ENCODE measurements at regions not wholly inside any gene's neighbourhood (a gene's known extent, or its start where the extent isn't known, plus 50 kb on each side); places are given as distances from the start of the nearest gene placed in this dataset.

DNA sequence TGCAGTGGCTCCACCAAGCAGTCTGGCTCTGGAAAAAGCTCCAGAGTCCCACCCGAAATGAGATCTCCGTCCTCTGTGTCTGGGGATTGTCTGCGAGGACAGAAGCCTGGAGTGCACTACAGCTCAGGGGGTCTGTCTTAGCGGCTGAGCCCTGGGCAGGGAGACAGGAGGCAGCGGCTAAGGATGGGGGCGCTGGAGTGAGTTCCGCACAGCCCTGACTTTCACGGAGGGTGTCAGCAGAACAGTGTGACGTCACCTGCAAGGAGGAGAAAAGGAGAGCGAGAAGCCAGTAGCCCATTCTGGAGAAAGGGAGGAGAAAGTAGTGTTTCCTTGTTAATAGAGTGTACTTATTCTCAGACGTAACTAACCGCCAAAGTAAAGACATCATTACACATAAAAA, 97.6 kb downstream of the FAM50B start:
- no peak overlapping the region for H3K4me3 ChIP-seq
- H3K27ac ChIP-seq: no peak overlapping the region
- WGBS, 2 donors: 47 to 69% methylated on average over 9 to 12 of the region's 12 CpGs
- intact Hi-C loops (cut with DNase I): no loop called here
- TF ChIP-seq POLR2A (IDR thresholded peaks at IDR 0.05): no peak
- TF ChIP-seq, protein P1, sequence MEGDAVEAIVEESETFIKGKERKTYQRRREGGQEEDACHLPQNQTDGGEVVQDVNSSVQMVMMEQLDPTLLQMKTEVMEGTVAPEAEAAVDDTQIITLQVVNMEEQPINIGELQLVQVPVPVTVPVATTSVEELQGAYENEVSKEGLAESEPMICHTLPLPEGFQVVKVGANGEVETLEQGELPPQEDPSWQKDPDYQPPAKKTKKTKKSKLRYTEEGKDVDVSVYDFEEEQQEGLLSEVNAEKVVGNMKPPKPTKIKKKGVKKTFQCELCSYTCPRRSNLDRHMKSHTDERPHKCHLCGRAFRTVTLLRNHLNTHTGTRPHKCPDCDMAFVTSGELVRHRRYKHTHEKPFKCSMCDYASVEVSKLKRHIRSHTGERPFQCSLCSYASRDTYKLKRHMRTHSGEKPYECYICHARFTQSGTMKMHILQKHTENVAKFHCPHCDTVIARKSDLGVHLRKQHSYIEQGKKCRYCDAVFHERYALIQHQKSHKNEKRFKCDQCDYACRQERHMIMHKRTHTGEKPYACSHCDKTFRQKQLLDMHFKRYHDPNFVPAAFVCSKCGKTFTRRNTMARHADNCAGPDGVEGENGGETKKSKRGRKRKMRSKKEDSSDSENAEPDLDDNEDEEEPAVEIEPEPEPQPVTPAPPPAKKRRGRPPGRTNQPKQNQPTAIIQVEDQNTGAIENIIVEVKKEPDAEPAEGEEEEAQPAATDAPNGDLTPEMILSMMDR (IDR thresholded peaks at IDR 0.05): no peak
- no peaks in the 10 kb centered on the region for H3K27me3 ChIP-seq
- H3K36me3 ChIP-seq (replicated peaks in 1 of 2; ENCODE audit: insufficient read depth in 1 of 2, low read depth in 2 of 2): no peaks in the 10 kb centered on the region
- no peaks in the 10 kb centered on the region for H3K4me1 ChIP-seq
- no peak for DNase-seq
- H3K9me3 ChIP-seq: peaks cover 0 to 6% (median 0%) of the 10 kb centered on the region in 3 donors
- no peak for ATAC-seq

DNA sequence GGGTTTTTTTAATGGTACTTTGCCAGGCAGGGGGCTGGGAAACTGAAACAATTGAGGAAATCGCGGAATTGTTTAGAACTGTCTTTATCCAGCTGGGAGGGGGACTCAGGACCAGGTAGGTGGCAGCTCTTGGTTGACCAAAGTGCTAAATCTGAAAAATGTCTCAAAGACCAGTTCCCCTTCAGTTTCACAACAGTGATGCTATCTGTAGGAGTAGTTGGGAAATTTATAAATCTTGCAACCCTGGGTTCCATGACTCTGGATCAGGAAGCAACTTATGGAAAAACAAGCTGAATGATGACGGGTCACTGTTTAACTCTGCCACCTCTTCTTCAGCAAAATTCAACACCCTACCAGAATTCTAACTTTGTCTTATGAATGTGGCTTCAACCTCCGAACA, 99.7 kb downstream of the FAM50B start:
- no peak overlapping the region for H3K27ac ChIP-seq
- H3K9me3 ChIP-seq: peaks cover 0 to 6% (median 0%) of the 10 kb centered on the region in 3 donors
- H3K4me3 ChIP-seq: no peak overlapping the region
- H3K36me3 ChIP-seq (replicated peaks in 1 of 2; ENCODE audit: insufficient read depth in 1 of 2, low read depth in 2 of 2): no peaks in the 10 kb centered on the region
- WGBS, 2 donors: 67 to 71% methylated on average over 4 of the region's 4 CpGs
- H3K4me1 ChIP-seq: no peaks in the 10 kb centered on the region
- TF ChIP-seq POLR2A (IDR thresholded peaks at IDR 0.05): no peak
- TF ChIP-seq, protein P1 (IDR thresholded peaks at IDR 0.05): no peak
- intact Hi-C loops (cut with DNase I): no loop called here
- ATAC-seq: no peak
- H3K27me3 ChIP-seq: no peaks in the 10 kb centered on the region
- no peak for DNase-seq

DNA sequence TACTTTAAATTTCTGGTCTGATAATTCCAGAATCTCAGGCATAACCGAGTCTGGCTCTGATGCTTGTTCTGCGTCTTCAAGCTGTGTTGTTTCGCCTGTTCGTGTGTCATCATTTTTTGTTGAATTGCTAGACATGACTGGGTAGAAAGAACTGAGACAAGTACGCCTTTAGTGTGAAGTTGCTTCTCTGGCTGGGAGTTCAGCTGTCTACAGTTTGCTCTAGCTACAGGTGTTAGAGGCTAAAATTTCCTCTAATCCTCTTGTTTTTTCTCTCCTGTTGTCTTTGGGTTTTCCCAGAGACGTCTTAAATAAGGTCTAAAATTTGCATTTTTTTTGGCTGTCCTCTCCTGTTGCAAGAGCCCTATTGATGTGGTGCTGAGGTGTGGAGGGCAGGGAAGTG, 100.3 kb downstream of the FAM50B start:
- ATAC-seq (no peak), DNase-seq (no peak)
- TF ChIP-seq, protein P1 (IDR thresholded peaks at IDR 0.05): no peak
- TF ChIP-seq POLR2A (IDR thresholded peaks at IDR 0.05): no peak
- H3K4me3 ChIP-seq: no peak overlapping the region
- intact Hi-C loops (cut with DNase I): no loop called here
- no peaks in the 10 kb centered on the region for H3K36me3 ChIP-seq (replicated peaks in 1 of 2; ENCODE audit: insufficient read depth in 1 of 2, low read depth in 2 of 2)
- WGBS, 2 donors: 64 to 76% methylated on average over 6 of the region's 6 CpGs
- H3K27ac ChIP-seq: no peak overlapping the region
- no peaks in the 10 kb centered on the region for H3K27me3 ChIP-seq
- no peaks in the 10 kb centered on the region for H3K4me1 ChIP-seq
- H3K9me3 ChIP-seq: peaks cover 0 to 6% (median 0%) of the 10 kb centered on the region in 3 donors

DNA sequence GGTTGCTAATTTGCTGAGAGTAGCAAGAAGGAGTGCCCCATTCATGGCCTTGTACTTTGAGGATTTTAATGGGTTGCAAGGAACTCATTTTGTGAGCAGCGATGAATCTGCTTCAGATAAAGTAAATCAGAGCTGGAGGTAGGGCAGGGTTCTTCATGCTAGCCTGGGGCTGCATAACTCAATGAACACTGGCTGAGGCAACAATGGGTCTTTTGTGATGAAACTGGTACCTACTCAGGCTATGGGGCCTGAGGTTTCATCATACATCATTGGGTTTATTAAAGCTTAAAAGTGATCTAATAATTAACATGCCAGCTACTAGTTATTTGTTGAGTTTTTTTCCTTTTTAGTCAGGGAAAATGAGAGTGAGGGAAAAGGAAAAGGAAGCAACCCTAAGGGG, 106.9 kb downstream of the FAM50B start:
- DNase-seq (peak in 3 of 4 donors; percentile 25 to 37 (median 31)), ATAC-seq (peak; percentile 93)
- TF ChIP-seq, protein P1 (IDR thresholded peaks at IDR 0.05): no peak
- TF ChIP-seq POLR2A (IDR thresholded peaks at IDR 0.05): no peak
- Histone ChIP-seq H3K36me3 (replicated peaks in 1 of 2; ENCODE audit: insufficient read depth in 1 of 2, low read depth in 2 of 2) (no peaks in the 10 kb centered on the region), H3K27ac (peak overlapping the region in 3 of 4 donors; percentile 35 to 62 (median 51)), H3K4me3 (no peak overlapping the region), H3K9me3 (peaks cover 0 to 2% (median 0%) of the 10 kb centered on the region in 3 donors), H3K4me1 (no peaks in the 10 kb centered on the region), H3K27me3 (no peaks in the 10 kb centered on the region)
- 67 to 88% methylated on average over 1 of the region's 1 CpG for WGBS, 2 donors
- intact Hi-C loops (cut with DNase I): no loop called here

DNA sequence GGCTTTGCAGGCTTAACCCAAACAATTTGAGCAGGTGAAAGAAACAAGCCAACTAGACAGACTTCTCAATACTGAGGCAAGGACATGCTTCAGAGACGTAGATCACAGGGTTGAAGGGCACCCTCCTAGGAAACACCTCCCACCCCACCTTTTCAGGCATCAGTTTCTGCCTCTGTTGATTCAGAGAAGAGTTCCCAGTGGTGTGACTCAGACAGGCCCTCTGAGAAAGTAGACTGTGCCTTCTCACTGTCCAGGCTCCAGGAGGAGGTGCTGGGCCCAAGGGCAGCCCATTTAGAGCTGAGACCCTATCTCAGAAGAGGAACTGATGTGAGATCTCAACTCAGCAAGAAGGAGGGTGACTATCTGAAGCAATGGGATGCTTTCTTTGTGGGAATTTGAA, 108.1 kb downstream of the FAM50B start:
- H3K36me3 ChIP-seq (replicated peaks in 1 of 2; ENCODE audit: insufficient read depth in 1 of 2, low read depth in 2 of 2): no peaks in the 10 kb centered on the region
- intact Hi-C loops (cut with DNase I): no loop called here
- no peaks in the 10 kb centered on the region for H3K4me1 ChIP-seq
- no peak for ATAC-seq
- WGBS, 2 donors: 73 to 80% methylated on average over 1 of the region's 1 CpG
- no peaks in the 10 kb centered on the region for H3K27me3 ChIP-seq
- DNase-seq: no peak
- no peak overlapping the region for H3K4me3 ChIP-seq
- H3K27ac ChIP-seq: no peak overlapping the region
- TF ChIP-seq, protein P1 (IDR thresholded peaks at IDR 0.05): no peak
- no peak for TF ChIP-seq POLR2A (IDR thresholded peaks at IDR 0.05)
- H3K9me3 ChIP-seq: no peaks in the 10 kb centered on the region
